WTC11 (cell line): ENCODE measurements at regions not wholly inside any gene's neighbourhood (a gene's known extent, or its start where the extent isn't known, plus 50 kb on each side); places are given as distances from the start of the nearest gene placed in this dataset.

Experiments used
- ATAC-seq: fragments of 200-7000 bp; cut with Tn5 transposase; 2 replicates; pipeline ENCODE4 v1.10.0; 2021; ENCODE audit warnings: mild to moderate bottlenecking, moderate library complexity
- CTCF ChIA-PET: fragments of 300-600 bp; sonication (Branson Sonifier 250); formaldehyde crosslinking; loops from one replicate; lab custom pipeline; 2021; ENCODE audit warnings: antibody characterized with exemption; lab: Charles Lee
- POLR2A ChIA-PET: fragments of 350-600 bp; sonication (Branson Sonifier 250); formaldehyde crosslinking; loops from one replicate; lab custom pipeline; 2021; ENCODE audit warnings: antibody characterized with exemption; lab: Charles Lee
- DNase-seq: peaks from one replicate; pipeline ENCODE4 v3.0.0; 2021; ENCODE audit warnings: low spot score
- H3K27ac Mint-ChIP-seq: 2 replicates; pipeline ENCODE4 v1.8.0; 2021; ENCODE audit warnings: mixed read lengths
- H3K27me3 Mint-ChIP-seq: 2 replicates; pipeline ENCODE4 v1.8.0; 2021; ENCODE audit warnings: low read depth, mild to moderate bottlenecking, moderate library complexity, mixed read lengths
- H3K36me3 Mint-ChIP-seq: 2 replicates; pipeline ENCODE4 v1.8.0; 2021; ENCODE audit warnings: mixed read lengths
- H3K4me1 Mint-ChIP-seq: 2 replicates; pipeline ENCODE4 v1.8.0; 2022; ENCODE audit warnings: mixed read lengths
- H3K4me3 Mint-ChIP-seq: 2 replicates; pipeline ENCODE4 v1.8.0; 2021; ENCODE audit warnings: mild to moderate bottlenecking, moderate library complexity, mixed read lengths
- H3K9me3 Mint-ChIP-seq: 2 replicates; pipeline ENCODE4 v1.8.0; 2021; ENCODE audit warnings: mixed read lengths
- ARID4B ChIP-seq: sonication (generic); formaldehyde crosslinking; IDR thresholded peaks from 2 replicates; pipeline ENCODE4 v1.8.0; 2023; ENCODE audit warnings: missing genetic modification reagents, mild to moderate bottlenecking, borderline replicate concordance
- CREM ChIP-seq: sonication (generic); formaldehyde crosslinking; IDR thresholded peaks from 2 replicates; pipeline ENCODE4 v1.8.1; 2022; ENCODE audit warnings: mild to moderate bottlenecking, missing genetic modification reagents, moderate library complexity
- EMX1 ChIP-seq: fragments of 250-450 bp; sonication (Bioruptor Pico); IDR thresholded peaks from 2 replicates; pipeline ENCODE4 v1.8.0; 2021; ENCODE audit warnings: mild to moderate bottlenecking
- ETV6 ChIP-seq: sonication (generic); formaldehyde crosslinking; IDR thresholded peaks from 2 replicates; pipeline ENCODE4 v1.8.1; 2022; ENCODE audit warnings: mild to moderate bottlenecking, missing genetic modification reagents
- FOXP1 ChIP-seq: sonication (generic); formaldehyde crosslinking; IDR thresholded peaks from 2 replicates; pipeline ENCODE4 v1.8.0; 2022; ENCODE audit warnings: missing genetic modification reagents, mild to moderate bottlenecking, moderate library complexity, borderline replicate concordance
- JAZF1 ChIP-seq: fragments of 250-450 bp; sonication (Bioruptor Pico); IDR thresholded peaks from 2 replicates; pipeline ENCODE4 v1.9.0; 2021; ENCODE audit warnings: moderate library complexity, mild to moderate bottlenecking, inconsistent platforms
- KAT7 ChIP-seq: sonication (generic); formaldehyde crosslinking; IDR thresholded peaks from 2 replicates; pipeline ENCODE4 v1.8.1; 2023; ENCODE audit warnings: missing genetic modification reagents, mild to moderate bottlenecking, borderline replicate concordance
- NFE2L1 ChIP-seq: sonication (generic); formaldehyde crosslinking; IDR thresholded peaks from 2 replicates; pipeline ENCODE4 v1.8.1; 2023; ENCODE audit warnings: missing genetic modification reagents
- NR3C1 ChIP-seq: sonication (generic); formaldehyde crosslinking; conservative IDR thresholded peaks from 2 replicates; pipeline ENCODE4 v1.8.1; 2023; ENCODE audit warnings: low read depth, mild to moderate bottlenecking, missing genetic modification reagents
- SMAD3 ChIP-seq: sonication (generic); formaldehyde crosslinking; IDR thresholded peaks from 2 replicates; pipeline ENCODE4 v1.8.0; 2022; ENCODE audit warnings: missing genetic modification reagents, mild to moderate bottlenecking, borderline replicate concordance
- SP1 ChIP-seq: sonication (generic); formaldehyde crosslinking; conservative IDR thresholded peaks from 2 replicates; pipeline ENCODE4 v1.8.1; 2022; ENCODE audit warnings: missing genetic modification reagents
- USF1 ChIP-seq: sonication (generic); formaldehyde crosslinking; IDR thresholded peaks from 2 replicates; pipeline ENCODE4 v1.8.0; 2022; ENCODE audit warnings: mild to moderate bottlenecking, missing genetic modification reagents
- ZNF219 ChIP-seq: sonication (generic); formaldehyde crosslinking; IDR thresholded peaks from 2 replicates; pipeline ENCODE4 v1.8.0; 2023; ENCODE audit warnings: missing genetic modification reagents, mild to moderate bottlenecking, borderline replicate concordance
- ZNF317 ChIP-seq: sonication (generic); formaldehyde crosslinking; IDR thresholded peaks from 2 replicates; pipeline ENCODE4 v1.8.1; 2023; ENCODE audit warnings: low read depth, mild to moderate bottlenecking, moderate library complexity, missing genetic modification reagents, borderline replicate concordance
- TF ChIP-seq, protein P1 (sequence below): sonication (generic); formaldehyde crosslinking; IDR thresholded peaks from 2 replicates; pipeline ENCODE4 v1.8.1; 2022; ENCODE audit warnings: low read depth, missing genetic modification reagents, borderline replicate concordance
- TF ChIP-seq, protein P2 (sequence below): sonication (generic); formaldehyde crosslinking; conservative IDR thresholded peaks from 2 replicates; pipeline ENCODE4 v1.8.1; 2023; ENCODE audit warnings: mild to moderate bottlenecking, low read depth, missing genetic modification reagents, moderate library complexity
- TF ChIP-seq, protein P3 (sequence below): fragments of 250-450 bp; sonication (Bioruptor Pico); conservative IDR thresholded peaks from 2 replicates; pipeline ENCODE4 v1.9.0; 2021; ENCODE audit warnings: mild to moderate bottlenecking
- TF ChIP-seq, protein P4 (sequence below): fragments of 250-450 bp; sonication (Bioruptor Pico); IDR thresholded peaks from 2 replicates; pipeline ENCODE4 v1.9.0; 2021; ENCODE audit warnings: mild to moderate bottlenecking

DNA sequence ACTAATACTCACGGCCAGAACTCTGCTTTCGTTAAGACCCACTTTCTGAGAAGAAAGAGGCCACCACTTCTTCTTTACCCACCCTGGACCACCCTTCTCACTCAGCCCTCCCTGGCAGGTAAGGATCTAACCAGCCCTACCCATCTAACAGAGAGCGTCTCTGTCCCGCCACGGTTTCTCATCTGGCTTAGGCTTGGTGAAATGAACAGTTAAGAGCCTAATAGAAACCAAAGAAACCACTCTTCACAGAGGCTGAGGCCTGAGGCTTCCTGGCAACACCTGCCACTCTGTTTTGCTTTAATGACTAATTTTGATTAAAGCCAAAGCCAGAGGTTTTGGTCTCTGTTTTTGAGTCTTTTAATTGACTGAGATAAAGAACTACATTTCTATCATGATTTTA, 354.1 kb upstream of the SLC30A5 start (continued):
- TF ChIP-seq ETV6 (CRISPR knock-in tag) (no peak), ZNF317 (no peak), EMX1 (CRISPR knock-in tag) (no peak)
- TF ChIP-seq, protein P1, sequence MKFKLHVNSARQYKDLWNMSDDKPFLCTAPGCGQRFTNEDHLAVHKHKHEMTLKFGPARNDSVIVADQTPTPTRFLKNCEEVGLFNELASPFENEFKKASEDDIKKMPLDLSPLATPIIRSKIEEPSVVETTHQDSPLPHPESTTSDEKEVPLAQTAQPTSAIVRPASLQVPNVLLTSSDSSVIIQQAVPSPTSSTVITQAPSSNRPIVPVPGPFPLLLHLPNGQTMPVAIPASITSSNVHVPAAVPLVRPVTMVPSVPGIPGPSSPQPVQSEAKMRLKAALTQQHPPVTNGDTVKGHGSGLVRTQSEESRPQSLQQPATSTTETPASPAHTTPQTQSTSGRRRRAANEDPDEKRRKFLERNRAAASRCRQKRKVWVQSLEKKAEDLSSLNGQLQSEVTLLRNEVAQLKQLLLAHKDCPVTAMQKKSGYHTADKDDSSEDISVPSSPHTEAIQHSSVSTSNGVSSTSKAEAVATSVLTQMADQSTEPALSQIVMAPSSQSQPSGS (CRISPR knock-in tag), result no peak

DNA sequence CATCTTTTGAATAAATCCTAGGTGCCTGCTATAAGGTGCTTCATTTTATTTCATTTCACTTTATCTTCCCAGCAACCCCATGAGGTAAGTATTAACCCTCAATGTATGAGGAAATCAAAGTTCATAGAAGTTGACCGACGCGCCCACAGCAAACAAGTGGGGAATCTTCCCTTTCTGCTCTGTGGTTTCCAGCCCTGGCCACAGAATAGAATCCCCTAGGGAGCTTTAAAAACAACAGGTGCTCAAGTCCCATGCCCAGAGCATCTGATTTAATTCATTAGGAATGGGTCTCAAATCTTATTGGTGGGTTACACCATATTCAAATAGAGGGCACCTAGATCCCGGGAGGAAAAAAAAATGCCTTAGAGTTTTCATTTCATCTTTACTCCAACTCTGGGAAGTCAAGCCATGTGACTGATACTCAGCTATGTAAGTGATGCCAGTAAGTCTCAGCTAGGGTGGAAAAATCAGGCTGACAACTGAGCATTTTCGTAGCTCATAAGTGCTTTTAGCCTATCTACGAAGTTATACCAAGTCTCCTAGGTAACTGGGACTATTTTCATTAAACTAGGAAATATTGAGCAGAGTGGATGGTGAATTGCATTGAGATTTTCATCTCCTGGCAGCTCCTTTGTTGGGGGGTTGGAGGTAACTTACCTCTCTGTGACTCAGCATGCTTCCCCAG, 353.4 kb upstream of the SLC30A5 start:
- H3K27me3 Mint-ChIP-seq, result no peaks in the 10 kb centered on the region
- DNase-seq, result no peak
- TF ChIP-seq JAZF1 (CRISPR knock-in tag), result no peak
- no peak for TF ChIP-seq KAT7 (CRISPR knock-in tag)
- TF ChIP-seq, protein P2, sequence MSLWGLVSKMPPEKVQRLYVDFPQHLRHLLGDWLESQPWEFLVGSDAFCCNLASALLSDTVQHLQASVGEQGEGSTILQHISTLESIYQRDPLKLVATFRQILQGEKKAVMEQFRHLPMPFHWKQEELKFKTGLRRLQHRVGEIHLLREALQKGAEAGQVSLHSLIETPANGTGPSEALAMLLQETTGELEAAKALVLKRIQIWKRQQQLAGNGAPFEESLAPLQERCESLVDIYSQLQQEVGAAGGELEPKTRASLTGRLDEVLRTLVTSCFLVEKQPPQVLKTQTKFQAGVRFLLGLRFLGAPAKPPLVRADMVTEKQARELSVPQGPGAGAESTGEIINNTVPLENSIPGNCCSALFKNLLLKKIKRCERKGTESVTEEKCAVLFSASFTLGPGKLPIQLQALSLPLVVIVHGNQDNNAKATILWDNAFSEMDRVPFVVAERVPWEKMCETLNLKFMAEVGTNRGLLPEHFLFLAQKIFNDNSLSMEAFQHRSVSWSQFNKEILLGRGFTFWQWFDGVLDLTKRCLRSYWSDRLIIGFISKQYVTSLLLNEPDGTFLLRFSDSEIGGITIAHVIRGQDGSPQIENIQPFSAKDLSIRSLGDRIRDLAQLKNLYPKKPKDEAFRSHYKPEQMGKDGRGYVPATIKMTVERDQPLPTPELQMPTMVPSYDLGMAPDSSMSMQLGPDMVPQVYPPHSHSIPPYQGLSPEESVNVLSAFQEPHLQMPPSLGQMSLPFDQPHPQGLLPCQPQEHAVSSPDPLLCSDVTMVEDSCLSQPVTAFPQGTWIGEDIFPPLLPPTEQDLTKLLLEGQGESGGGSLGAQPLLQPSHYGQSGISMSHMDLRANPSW (CRISPR knock-in tag), result no peak
- peaks cover 6% of the 10 kb centered on the region; the same call in 1 of the 2 replicates for H3K9me3 Mint-ChIP-seq
- H3K4me1 Mint-ChIP-seq, result peaks cover 3% of the 10 kb centered on the region
- ChIA-PET POLR2A (no interaction called here), CTCF (no interaction called here)
- H3K36me3 Mint-ChIP-seq, result no peaks in the 10 kb centered on the region
- ATAC-seq, result no peak
- H3K27ac Mint-ChIP-seq, result no peak overlapping the region
- no peak overlapping the region for H3K4me3 Mint-ChIP-seq

GRCh38 chr5:68744206-68744605, 349.6 kb upstream of the SLC30A5 start:
- ChIA-PET CTCF (no interaction called here), POLR2A (no interaction called here)
- peaks cover 21% of the 10 kb centered on the region for H3K4me1 Mint-ChIP-seq
- TF ChIP-seq FOXP1 (CRISPR knock-in tag), result no peak
- TF ChIP-seq NFE2L1, result no peak
- TF ChIP-seq CREM, result no peak
- TF ChIP-seq NR3C1 (CRISPR knock-in tag), result no peak
- no peak for TF ChIP-seq USF1 (CRISPR knock-in tag)
- no peak for TF ChIP-seq SP1
- TF ChIP-seq ARID4B (CRISPR knock-in tag), result no peak
- TF ChIP-seq, protein P3, sequence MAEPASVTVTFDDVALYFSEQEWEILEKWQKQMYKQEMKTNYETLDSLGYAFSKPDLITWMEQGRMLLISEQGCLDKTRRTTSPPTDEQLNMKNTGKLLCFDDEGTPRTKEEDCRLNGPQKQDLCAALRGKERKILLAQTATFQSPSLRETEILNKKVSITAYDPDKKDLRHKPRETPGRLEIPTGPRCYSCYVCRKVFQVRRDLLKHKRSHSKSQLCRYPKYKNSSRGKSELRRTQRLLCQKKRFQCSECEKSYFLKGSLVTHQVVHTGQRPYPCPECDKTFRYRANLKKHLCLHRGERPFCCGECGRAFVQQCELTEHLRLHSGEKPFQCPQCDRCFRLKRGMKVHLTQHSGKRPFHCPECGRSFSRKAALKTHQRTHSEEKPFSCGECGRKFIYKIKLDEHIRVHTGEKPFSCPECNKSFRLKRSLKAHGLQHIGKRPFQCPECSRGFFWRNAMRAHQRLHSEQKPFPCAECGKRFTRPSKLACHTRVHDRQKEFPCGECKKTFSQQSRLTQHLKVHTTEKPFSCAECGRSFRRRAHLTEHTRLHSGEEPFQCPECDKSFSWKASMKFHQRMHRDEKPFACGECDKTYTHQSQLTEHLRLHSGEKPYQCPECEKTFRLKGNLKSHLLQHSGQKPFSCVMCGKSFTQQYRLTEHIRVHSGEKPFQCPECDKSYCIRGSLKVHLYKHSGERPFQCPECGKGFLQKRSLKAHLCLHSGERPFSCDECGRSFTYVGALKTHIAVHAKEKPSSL (CRISPR knock-in tag), result no peak
- TF ChIP-seq ZNF219 (CRISPR knock-in tag), result no peak
- TF ChIP-seq SMAD3, result no peak
- TF ChIP-seq, protein P4, sequence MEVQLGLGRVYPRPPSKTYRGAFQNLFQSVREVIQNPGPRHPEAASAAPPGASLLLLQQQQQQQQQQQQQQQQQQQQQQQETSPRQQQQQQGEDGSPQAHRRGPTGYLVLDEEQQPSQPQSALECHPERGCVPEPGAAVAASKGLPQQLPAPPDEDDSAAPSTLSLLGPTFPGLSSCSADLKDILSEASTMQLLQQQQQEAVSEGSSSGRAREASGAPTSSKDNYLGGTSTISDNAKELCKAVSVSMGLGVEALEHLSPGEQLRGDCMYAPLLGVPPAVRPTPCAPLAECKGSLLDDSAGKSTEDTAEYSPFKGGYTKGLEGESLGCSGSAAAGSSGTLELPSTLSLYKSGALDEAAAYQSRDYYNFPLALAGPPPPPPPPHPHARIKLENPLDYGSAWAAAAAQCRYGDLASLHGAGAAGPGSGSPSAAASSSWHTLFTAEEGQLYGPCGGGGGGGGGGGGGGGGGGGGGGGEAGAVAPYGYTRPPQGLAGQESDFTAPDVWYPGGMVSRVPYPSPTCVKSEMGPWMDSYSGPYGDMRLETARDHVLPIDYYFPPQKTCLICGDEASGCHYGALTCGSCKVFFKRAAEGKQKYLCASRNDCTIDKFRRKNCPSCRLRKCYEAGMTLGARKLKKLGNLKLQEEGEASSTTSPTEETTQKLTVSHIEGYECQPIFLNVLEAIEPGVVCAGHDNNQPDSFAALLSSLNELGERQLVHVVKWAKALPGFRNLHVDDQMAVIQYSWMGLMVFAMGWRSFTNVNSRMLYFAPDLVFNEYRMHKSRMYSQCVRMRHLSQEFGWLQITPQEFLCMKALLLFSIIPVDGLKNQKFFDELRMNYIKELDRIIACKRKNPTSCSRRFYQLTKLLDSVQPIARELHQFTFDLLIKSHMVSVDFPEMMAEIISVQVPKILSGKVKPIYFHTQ (CRISPR knock-in tag), result no peak

More at GRCh38 chr5:68744206-68744605, 349.6 kb upstream of the SLC30A5 start:
- DNase-seq, result no peak
- Mint-ChIP-seq H3K36me3 (no peaks in the 10 kb centered on the region), H3K27me3 (no peaks in the 10 kb centered on the region), H3K27ac (no peak overlapping the region), H3K9me3 (peaks cover 6% of the 10 kb centered on the region; the same call in 1 of the 2 replicates), H3K4me3 (no peak overlapping the region)
- no peak for ATAC-seq
